ENCODE measurements at regions not wholly inside any gene's neighbourhood (a gene's known extent, or its start where the extent isn't known, plus 50 kb on each side); places are given as distances from the start of the nearest gene placed in this dataset.
A peak's percentile ranks its signal among the peaks of the same experiment; 100 is the strongest.
"Not testable (repeated sequence)": the region's sequence is repeated elsewhere in the genome, so short reads cannot be mapped to it uniquely, and the experiment has no call there.

GRCh38 chr7:98762620-98763019, 107.2 kb downstream of the TMEM130 start:
- ATAC-seq (no peak), DNase-seq (no peak)
- Histone ChIP-seq H3K36me3 (no peaks in the 10 kb centered on the region), H3K4me1 (no peaks in the 10 kb centered on the region), H3K9me3 (no peaks in the 10 kb centered on the region), H3K27ac (no peak overlapping the region), H3K4me3 (no peak overlapping the region), H3K27me3 (peaks cover 0 to 11% (median 6%) of the 10 kb centered on the region in 7 donors)
- TF ChIP-seq CTCF (IDR thresholded peaks at IDR 0.05), result no peak
- WGBS, 2 donors, result 60 to 75% methylated on average over 4 of the region's 4 CpGs
- intact Hi-C loops (cut with DNase I), result no loop called here

GRCh38 chr7:98763441-98763840, 106.4 kb downstream of the TMEM130 start:
- Histone ChIP-seq H3K36me3 (no peaks in the 10 kb centered on the region), H3K27ac (no peak overlapping the region), H3K9me3 (no peaks in the 10 kb centered on the region), H3K4me1 (no peaks in the 10 kb centered on the region), H3K27me3 (peaks cover 0 to 11% (median 6%) of the 10 kb centered on the region in 7 donors), H3K4me3 (no peak overlapping the region)
- 72 to 86% methylated on average over 8 of the region's 8 CpGs for WGBS, 2 donors
- intact Hi-C loops (cut with DNase I), result no loop called here
- DNase-seq, result no peak
- no peak for TF ChIP-seq CTCF (IDR thresholded peaks at IDR 0.05)
- ATAC-seq, result no peak

- DNase-seq (no peak), ATAC-seq (no peak)
- peaks cover 0 to 11% (median 6%) of the 10 kb centered on the region in 7 donors for H3K27me3 ChIP-seq
- whole genome bisulfite sequencing, 2 donors, result 77 to 90% methylated on average over 8 of the region's 8 CpGs
- intact Hi-C loops (cut with DNase I), result no loop called here
- no peaks in the 10 kb centered on the region for H3K36me3 ChIP-seq
- no peaks in the 10 kb centered on the region for H3K4me1 ChIP-seq
- no peak for TF ChIP-seq CTCF (IDR thresholded peaks at IDR 0.05)
- H3K9me3 ChIP-seq, result no peaks in the 10 kb centered on the region
- H3K27ac ChIP-seq, result no peak overlapping the region
- H3K4me3 ChIP-seq, result no peak overlapping the region
These were observed 104.9 kb downstream of the TMEM130 start for GRCh38 chr7:98764946-98765345.

GRCh38 chr7:98770085-98770484, 99.7 kb downstream of the TMEM130 start:
- DNase-seq; intact Hi-C loops (cut with DNase I): not testable (repeated sequence)
- WGBS, 2 donors, result 91 to 93% methylated on average over 5 of the region's 5 CpGs

GRCh38 chr7:98771519-98771918, 98.3 kb downstream of the TMEM130 start:
- 35 to 48% methylated on average over 6 of the region's 6 CpGs for WGBS, 2 donors
- peak in 7 of 8 donors; percentile 11 to 58 (median 42) for ATAC-seq

More at GRCh38 chr7:98770085-98770484, 99.7 kb downstream of the TMEM130 start:
- ATAC-seq, H3K36me3 ChIP-seq, H3K4me3 ChIP-seq, H3K27me3 ChIP-seq, H3K9me3 ChIP-seq, H3K27ac ChIP-seq, H3K4me1 ChIP-seq: not testable (repeated sequence)

More at GRCh38 chr7:98771519-98771918, 98.3 kb downstream of the TMEM130 start:
- Histone ChIP-seq H3K4me3 (no peak overlapping the region), H3K9me3 (no peaks in the 10 kb centered on the region), H3K36me3 (no peaks in the 10 kb centered on the region), H3K4me1 (no peaks in the 10 kb centered on the region), H3K27me3 (peaks cover 0 to 6% (median 0%) of the 10 kb centered on the region in 7 donors), H3K27ac (no peak overlapping the region)
- DNase-seq, result peak; percentile 17 to 26
- intact Hi-C loops (cut with DNase I), result no loop called here
- TF ChIP-seq CTCF (IDR thresholded peaks at IDR 0.05), result no peak
